Activated naive CD4-positive, alpha-beta T cell treated with anti-CD3 and anti-CD28 coated beads, Interleukin-2, amount 10 ng/mL, durations not matched to agents 7 days and 5 days (primary cell): ENCODE measurements at regions not wholly inside any gene's neighbourhood (a gene's known extent, or its start where the extent isn't known, plus 50 kb on each side); places are given as distances from the start of the nearest gene placed in this dataset.
A peak's percentile ranks its signal among the peaks of the same experiment; 100 is the strongest.

ENCODE experiments used
- CTCF ChIA-PET: fragments of 350-600 bp; sonication (Branson Sonifier 250); formaldehyde crosslinking; loops from one replicate; lab custom pipeline; 2021; ENCODE audit warnings: antibody characterized with exemption; lab: Charles Lee
- DNase-seq: peaks from one replicate; pipeline ENCODE4 v3.0.0-alpha.2; 2020
- H3K27ac Mint-ChIP-seq: one replicate; pipeline ENCODE4 v1.8.0; 2021; ENCODE audit warnings: mild to moderate bottlenecking, moderate library complexity, mixed read lengths
- H3K27me3 Mint-ChIP-seq: one replicate; pipeline ENCODE4 v1.8.0; 2021; ENCODE audit warnings: mild to moderate bottlenecking, mixed read lengths
- H3K36me3 Mint-ChIP-seq: one replicate; pipeline ENCODE4 v1.8.0; 2021; ENCODE audit warnings: mixed read lengths
- H3K4me1 Mint-ChIP-seq: one replicate; pipeline ENCODE4 v1.8.0; 2021; ENCODE audit warnings: mixed read lengths
- H3K4me3 Mint-ChIP-seq: one replicate; pipeline ENCODE4 v1.8.0; 2021; ENCODE audit warnings: mild to moderate bottlenecking, moderate library complexity, mixed read lengths
- H3K9me3 Mint-ChIP-seq: one replicate; pipeline ENCODE4 v1.8.0; 2021; ENCODE audit warnings: mixed read lengths

DNA sequence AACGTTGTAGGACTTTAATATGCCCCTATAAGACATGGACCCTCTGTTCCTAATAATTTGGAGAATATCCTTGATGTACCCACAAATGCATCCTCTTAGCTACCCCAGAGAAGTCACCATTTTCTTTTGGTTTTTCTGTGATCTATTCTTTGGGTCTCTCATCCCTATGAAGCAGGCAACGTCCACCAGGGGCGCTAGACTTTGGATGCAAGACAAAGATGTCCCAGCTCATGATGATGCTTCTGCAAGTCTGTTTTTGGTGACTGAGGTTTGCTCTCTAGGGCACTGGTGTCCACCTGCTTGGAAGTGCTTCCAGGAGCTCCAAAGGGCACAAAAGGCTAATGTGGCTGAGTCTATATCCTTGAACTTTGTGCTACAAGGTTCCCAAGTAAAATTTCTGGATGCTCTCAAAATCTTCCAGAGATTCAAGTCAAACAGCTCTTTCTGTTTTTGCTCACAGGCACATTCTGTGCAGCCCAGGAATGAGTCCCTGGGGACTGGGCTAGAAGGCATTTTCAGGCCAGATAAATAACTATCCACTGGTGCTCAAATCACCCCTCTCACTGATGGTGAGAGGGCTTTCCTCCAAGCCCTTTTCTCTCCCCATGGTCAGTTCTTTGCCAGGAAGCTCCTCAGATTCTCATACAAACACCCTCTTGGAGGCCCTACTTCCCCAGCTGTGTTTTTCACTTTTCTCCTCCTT is 166.4 kb downstream of the C7orf25 start:
- CTCF ChIA-PET, result interaction anchor here (0.6 to 1.1 kb wide), 3 partner anchors 13 to 107 kb away, joined by 3 read pairs; no protein-coding TSS in a partner anchor
- H3K36me3 Mint-ChIP-seq, result no peaks in the 10 kb centered on the region
- no peaks in the 10 kb centered on the region for H3K4me1 Mint-ChIP-seq
- H3K27me3 Mint-ChIP-seq, result no peaks in the 10 kb centered on the region
- no peak overlapping the region for H3K4me3 Mint-ChIP-seq
- peak; percentile 47 for DNase-seq
- H3K27ac Mint-ChIP-seq, result no peak overlapping the region
- H3K9me3 Mint-ChIP-seq, result peaks cover 2% of the 10 kb centered on the region

DNA sequence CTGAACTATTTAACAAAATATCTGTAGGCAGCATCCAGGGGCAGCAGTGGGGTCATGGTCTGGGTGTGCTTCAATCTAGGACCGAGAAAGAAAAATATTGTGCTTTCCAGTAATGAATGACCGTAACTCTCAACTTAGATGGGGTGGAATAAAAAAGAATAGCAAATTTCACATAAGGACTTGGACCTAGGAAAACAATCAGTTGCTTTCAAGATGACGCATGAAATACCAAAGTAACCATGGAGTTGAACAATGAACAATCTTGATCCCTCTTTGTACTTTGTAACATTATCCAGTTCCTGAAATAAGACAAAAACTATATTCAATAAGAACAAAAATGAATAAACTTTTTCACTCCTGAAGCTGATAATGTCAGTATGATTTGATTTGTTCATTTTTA is 167.1 kb downstream of the C7orf25 start:
- Mint-ChIP-seq H3K27me3 (no peaks in the 10 kb centered on the region), H3K9me3 (no peaks in the 10 kb centered on the region), H3K27ac (no peak overlapping the region), H3K4me3 (no peak overlapping the region), H3K36me3 (no peaks in the 10 kb centered on the region), H3K4me1 (no peaks in the 10 kb centered on the region)
- CTCF ChIA-PET, result interaction anchor here (0.6 to 1.1 kb wide), 2 partner anchors 14 to 107 kb away, joined by 3 read pairs; no protein-coding TSS in a partner anchor
- no peak for DNase-seq

DNA sequence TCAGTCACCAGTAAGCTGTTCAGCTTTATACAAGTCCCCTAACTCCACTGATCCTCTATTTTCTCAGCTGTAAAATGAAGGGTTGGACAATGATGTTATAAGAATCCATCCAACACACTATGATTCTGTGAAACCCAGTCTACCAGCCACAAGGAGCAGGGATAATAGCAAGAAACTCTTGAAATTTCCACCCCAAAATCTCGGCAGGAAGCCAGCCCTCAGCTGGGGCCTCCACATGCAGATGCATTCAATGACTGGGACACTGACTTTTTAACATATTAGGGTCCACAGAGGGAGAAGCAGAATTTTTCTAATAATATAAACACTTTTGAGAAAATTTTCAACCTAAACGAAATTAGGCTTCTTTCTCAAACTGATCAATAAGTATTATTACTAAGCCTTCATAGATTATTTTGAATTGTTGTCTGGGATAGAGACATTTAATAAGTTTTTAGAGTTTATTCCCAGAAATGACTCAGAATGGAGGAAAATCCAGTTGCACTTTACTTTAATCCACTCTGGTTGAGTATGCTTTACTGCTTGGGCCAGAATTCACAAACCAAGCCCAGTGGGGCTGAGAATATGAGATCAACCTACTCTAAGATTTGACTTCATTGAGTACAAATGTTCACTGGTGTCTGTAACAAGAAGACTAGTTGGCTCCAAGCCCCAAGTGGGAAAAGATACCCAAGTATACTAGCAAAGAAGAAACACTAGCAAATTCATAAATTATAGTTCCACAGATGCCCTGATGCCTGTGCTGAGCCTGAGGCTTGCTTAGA is 168.6 kb downstream of the C7orf25 start:
- Mint-ChIP-seq H3K4me3 (no peak overlapping the region), H3K27me3 (no peaks in the 10 kb centered on the region), H3K36me3 (no peaks in the 10 kb centered on the region), H3K4me1 (no peaks in the 10 kb centered on the region), H3K9me3 (peaks cover 1% of the 10 kb centered on the region), H3K27ac (no peak overlapping the region)
- no peak for DNase-seq
- CTCF ChIA-PET, result no interaction called here

DNA sequence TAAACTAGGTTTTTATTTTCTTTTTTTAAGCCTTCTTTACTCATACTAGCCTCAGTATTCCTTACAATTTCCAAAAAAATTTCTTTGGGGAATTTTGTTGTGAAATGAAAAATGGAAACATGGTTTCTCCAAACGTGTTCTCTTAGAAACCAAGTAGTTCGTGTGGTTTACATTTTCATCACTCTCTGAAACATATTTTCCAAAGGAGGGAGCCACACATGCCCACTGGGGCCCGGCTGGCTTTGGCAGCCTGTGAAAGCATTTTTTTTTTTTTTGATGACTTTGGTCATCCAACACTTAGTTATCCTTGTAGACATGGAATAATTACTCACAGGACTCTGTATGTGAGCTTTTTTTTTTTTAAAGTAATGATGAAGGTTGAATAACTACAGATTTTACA is 169.6 kb downstream of the C7orf25 start:
- Mint-ChIP-seq H3K36me3 (no peaks in the 10 kb centered on the region), H3K4me1 (no peaks in the 10 kb centered on the region), H3K4me3 (no peak overlapping the region), H3K27ac (no peak overlapping the region), H3K27me3 (no peaks in the 10 kb centered on the region), H3K9me3 (peaks cover 1% of the 10 kb centered on the region)
- CTCF ChIA-PET, result no interaction called here
- no peak for DNase-seq

DNA sequence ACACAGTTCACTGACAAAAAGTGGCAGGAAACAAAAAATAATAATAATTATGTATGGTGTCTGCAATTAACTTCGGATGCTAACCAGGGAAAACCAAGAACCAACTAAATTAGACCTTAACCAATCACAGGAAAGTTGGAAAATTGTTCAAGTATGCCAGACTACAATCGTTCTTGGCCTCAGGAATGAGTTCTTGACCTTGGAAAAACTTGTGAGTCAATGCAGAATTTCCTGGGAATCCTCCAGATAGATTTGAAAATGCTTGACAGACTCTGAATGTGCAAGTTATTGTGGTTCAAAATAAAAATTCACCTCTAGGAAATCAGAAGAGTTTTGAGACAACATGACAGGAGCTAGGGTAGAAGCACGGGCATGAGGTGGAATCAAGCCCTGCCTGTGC is 171.5 kb downstream of the C7orf25 start:
- Mint-ChIP-seq H3K4me1 (no peaks in the 10 kb centered on the region), H3K27ac (no peak overlapping the region), H3K9me3 (peaks cover 1% of the 10 kb centered on the region), H3K36me3 (no peaks in the 10 kb centered on the region), H3K4me3 (no peak overlapping the region), H3K27me3 (no peaks in the 10 kb centered on the region)
- CTCF ChIA-PET, result no interaction called here
- DNase-seq, result no peak

DNA sequence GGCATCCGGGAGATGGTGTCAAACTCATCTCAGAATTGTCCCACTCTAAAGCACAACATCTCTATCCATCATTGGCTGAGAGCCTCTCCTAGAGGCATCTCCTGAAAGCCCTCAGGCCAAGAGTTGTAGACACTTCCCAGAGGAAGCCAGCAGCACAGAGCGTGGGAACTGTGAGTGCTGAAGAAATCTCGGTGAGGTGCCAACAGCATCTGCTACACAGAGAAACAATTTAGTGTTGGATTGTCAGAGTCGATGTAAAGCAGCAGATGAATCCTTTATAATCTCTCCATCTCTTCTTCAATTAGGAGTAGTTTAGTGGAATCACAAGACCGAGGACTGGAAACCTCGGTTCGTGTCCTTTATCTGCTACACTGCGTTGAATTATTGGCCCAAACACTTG is 172.2 kb downstream of the C7orf25 start:
- no peak overlapping the region for H3K4me3 Mint-ChIP-seq
- CTCF ChIA-PET, result no interaction called here
- H3K4me1 Mint-ChIP-seq, result no peaks in the 10 kb centered on the region
- DNase-seq, result no peak
- H3K27me3 Mint-ChIP-seq, result no peaks in the 10 kb centered on the region
- peaks cover 1% of the 10 kb centered on the region for H3K9me3 Mint-ChIP-seq
- no peak overlapping the region for H3K27ac Mint-ChIP-seq
- H3K36me3 Mint-ChIP-seq, result no peaks in the 10 kb centered on the region

DNA sequence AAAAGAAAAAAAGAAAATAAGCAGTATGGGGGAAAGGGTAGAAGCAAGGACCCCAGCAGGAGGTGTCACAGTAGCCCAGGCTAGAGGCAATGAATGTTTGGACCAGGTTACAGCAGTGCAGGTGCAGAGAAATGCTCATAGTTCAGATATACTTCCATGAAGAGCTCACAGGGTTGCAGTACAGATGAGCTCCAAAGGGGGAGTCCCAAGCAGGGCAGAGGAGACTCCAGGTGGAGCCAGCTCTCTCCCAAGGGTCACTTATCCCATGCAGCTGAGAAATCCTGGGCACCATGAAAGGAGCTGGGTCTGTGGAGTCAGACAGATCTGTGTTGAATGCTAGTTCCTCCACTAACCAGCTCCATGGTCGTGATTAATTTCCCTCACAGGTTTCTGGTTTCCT is 174.9 kb downstream of the C7orf25 start:
- H3K4me3 Mint-ChIP-seq, result no peak overlapping the region
- CTCF ChIA-PET, result no interaction called here
- no peak overlapping the region for H3K27ac Mint-ChIP-seq
- no peaks in the 10 kb centered on the region for H3K36me3 Mint-ChIP-seq
- H3K9me3 Mint-ChIP-seq, result peaks cover 1% of the 10 kb centered on the region
- DNase-seq, result no peak
- no peaks in the 10 kb centered on the region for H3K27me3 Mint-ChIP-seq
- H3K4me1 Mint-ChIP-seq, result no peaks in the 10 kb centered on the region

DNA sequence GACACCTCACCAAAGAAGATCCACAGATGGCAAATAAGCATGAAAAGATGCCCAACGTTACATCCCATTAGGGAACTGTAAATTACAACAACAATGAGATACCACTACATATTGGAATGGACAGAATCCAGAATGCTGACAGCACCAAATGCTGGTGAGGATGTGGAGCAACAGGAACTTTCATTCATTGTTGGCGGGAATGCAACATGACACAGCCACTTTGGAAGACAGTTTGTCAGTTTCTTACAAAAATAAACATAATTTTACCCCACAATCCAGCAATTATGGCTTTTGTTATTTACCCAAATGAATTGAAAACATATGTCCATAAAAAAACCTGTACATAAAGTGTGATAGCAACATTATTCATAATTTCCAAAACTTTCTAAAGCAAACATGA is 176.8 kb downstream of the C7orf25 start:
- no peak for DNase-seq
- CTCF ChIA-PET, result no interaction called here
- Mint-ChIP-seq H3K9me3 (peaks cover 1% of the 10 kb centered on the region), H3K27ac (no peak overlapping the region), H3K27me3 (no peaks in the 10 kb centered on the region), H3K4me1 (no peaks in the 10 kb centered on the region), H3K36me3 (no peaks in the 10 kb centered on the region), H3K4me3 (no peak overlapping the region)

DNA sequence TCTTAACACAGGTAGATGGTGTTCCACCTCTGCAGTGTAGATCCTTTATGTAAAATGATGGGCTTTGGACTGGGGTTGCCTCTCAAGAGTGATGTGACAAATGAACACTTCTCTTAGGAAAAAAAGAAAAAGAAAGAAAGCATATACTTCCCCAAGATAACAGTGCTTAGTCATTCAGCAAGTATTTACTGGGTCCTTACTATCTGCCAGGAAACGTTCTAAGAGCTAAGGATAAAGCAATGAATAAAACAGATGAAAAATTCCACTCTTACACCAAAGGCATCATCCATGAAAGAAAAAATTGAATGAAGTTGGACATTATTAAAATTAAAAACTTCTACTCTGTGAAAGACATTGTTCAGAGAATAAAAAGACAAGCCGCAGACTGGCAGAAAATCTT is 177.3 kb downstream of the C7orf25 start:
- DNase-seq, result no peak
- no peaks in the 10 kb centered on the region for H3K36me3 Mint-ChIP-seq
- no peaks in the 10 kb centered on the region for H3K4me1 Mint-ChIP-seq
- no peak overlapping the region for H3K4me3 Mint-ChIP-seq
- no peaks in the 10 kb centered on the region for H3K27me3 Mint-ChIP-seq
- CTCF ChIA-PET, result no interaction called here
- H3K9me3 Mint-ChIP-seq, result peaks cover 1% of the 10 kb centered on the region
- H3K27ac Mint-ChIP-seq, result no peak overlapping the region

DNA sequence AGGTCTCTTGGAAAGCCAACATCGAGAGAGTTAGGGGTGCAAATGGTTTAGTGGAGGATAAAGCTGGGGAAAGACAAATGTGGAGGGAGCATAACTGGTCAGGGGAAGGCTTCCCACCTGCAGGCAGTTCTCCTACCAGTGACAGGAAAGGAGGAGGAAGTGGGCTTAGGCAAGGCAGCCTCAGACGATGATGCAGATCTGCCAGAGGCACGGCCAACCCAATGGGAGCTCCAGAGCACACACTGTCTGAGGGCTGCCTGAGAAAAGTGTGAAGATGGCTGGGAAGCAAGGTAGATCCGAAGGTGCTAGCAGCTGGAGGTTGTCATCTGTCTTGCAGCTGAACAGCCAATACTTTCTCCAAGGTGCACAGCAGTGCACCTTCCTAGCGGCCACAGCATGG is 178.8 kb downstream of the C7orf25 start:
- Mint-ChIP-seq H3K4me1 (no peaks in the 10 kb centered on the region), H3K27me3 (no peaks in the 10 kb centered on the region), H3K36me3 (no peaks in the 10 kb centered on the region), H3K27ac (no peak overlapping the region), H3K9me3 (no peaks in the 10 kb centered on the region), H3K4me3 (no peak overlapping the region)
- CTCF ChIA-PET, result no interaction called here
- DNase-seq, result no peak

DNA sequence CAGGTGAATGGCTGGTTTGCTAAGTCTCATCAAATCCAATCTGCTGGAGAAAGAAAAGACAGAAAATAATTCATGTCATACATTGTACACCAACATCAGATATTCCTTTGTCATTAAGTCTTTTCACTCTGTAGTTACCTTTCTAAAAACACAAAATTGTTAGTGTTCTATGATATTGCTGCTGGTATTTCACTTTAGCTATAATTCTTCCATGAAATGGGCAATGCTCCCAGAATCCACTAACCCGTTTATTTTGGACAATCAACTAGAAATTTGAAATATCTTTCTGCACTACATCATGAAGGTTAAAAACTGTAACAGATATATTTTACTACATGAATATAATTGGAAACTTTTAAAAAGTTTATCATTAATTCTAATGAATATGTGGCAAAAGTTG is 181.3 kb downstream of the C7orf25 start:
- no peak for DNase-seq
- no peak overlapping the region for H3K27ac Mint-ChIP-seq
- H3K27me3 Mint-ChIP-seq, result no peaks in the 10 kb centered on the region
- no peaks in the 10 kb centered on the region for H3K4me1 Mint-ChIP-seq
- no peak overlapping the region for H3K4me3 Mint-ChIP-seq
- no peaks in the 10 kb centered on the region for H3K9me3 Mint-ChIP-seq
- H3K36me3 Mint-ChIP-seq, result no peaks in the 10 kb centered on the region
- CTCF ChIA-PET, result no interaction called here

DNA sequence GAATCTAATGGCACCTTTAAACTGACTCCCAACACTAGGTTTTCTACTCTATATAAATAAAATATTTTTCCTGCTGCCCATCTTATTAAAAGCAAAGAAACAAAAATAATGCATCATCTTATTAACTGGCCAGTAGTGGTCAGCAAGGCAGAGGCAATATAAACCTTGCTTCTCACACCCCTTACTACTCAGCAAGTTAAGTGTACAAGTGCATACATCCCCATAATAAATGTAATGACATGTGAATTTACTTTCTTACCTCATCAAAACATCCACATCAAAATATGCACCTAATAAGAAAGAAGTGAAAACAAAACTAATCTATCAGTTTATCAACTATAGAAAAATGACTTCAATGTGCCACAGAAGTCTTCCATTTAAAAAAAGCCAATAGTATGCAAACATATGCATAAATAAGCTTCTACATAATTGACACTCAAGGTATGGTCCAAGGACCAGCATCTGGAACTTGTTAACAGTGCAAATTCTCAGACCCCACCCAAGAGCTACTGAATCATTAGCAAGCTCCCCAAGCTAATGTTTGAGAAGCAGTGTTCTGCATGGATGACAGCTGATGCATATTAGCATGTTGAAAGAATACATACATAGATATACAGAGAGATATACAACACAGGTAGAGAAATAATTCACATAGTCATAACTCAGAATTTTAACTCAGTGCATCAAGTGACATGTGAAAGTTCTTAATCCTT is 182.7 kb downstream of the C7orf25 start:
- Mint-ChIP-seq H3K4me3 (no peak overlapping the region), H3K4me1 (no peaks in the 10 kb centered on the region), H3K27ac (no peak overlapping the region), H3K36me3 (no peaks in the 10 kb centered on the region), H3K9me3 (no peaks in the 10 kb centered on the region), H3K27me3 (no peaks in the 10 kb centered on the region)
- CTCF ChIA-PET, result no interaction called here
- DNase-seq, result no peak

DNA sequence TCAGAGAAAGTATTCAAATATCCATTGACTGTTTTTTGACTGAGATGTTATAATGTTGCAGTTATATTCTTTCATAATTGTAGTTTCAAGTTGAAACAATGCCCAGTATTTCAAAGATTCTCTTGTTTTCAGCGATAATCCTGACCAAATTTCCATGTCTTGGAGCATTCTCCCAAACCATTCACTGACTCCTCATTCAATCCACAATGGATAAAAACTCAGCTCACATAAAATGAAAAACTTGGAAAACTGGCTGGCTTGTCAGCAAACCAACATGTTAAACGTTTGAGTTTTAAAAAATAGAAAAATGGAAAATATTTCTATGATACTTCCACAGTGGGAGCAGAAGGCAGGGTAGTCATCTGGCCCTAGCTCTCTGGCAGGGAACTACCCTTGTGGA is 184.4 kb downstream of the C7orf25 start:
- CTCF ChIA-PET, result no interaction called here
- DNase-seq, result no peak
- Mint-ChIP-seq H3K27ac (no peak overlapping the region), H3K4me3 (no peak overlapping the region), H3K4me1 (no peaks in the 10 kb centered on the region), H3K27me3 (no peaks in the 10 kb centered on the region), H3K9me3 (no peaks in the 10 kb centered on the region), H3K36me3 (no peaks in the 10 kb centered on the region)

DNA sequence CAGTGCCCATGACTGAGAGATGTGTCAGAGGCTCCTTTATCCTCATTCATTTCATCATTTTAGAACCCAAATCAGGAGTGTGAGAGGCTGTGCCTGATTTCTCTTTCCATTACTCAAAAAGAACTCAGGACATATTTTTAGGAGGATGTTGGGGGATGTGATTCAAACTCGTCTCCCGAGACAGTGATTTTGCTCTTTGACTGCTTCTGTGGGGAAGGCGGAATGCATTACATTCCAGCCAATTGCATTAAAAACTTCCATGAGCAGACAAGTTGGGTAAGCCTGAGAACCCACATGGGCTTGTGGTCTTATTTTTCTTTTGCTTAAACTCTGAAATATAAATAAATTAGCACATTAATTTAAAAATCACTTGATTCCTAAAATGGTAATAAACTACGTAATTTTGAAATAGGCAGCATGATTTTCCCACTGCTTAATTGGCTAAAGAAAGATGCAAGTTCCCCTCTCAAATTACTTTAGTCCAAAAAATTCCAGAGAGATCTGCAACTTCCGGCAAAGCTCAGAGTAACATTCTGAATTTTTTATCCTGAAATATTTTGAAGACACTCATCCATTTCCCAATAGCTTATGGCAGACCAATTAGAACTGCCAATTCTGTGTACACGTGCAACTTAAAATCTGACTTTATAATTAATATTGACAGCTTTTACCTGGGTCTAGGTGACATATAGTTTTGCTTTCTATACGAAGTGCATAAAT is 185.6 kb downstream of the C7orf25 start:
- CTCF ChIA-PET, result no interaction called here

More for the DNA sequence above, 185.6 kb downstream of the C7orf25 start:
- Mint-ChIP-seq H3K4me3 (no peak overlapping the region), H3K36me3 (no peaks in the 10 kb centered on the region), H3K9me3 (no peaks in the 10 kb centered on the region), H3K27ac (no peak overlapping the region), H3K27me3 (no peaks in the 10 kb centered on the region), H3K4me1 (no peaks in the 10 kb centered on the region)
- DNase-seq, result no peak
